Panc1 (cell line): ENCODE measurements at regions not wholly inside any gene's neighbourhood (a gene's known extent, or its start where the extent isn't known, plus 50 kb on each side); places are given as distances from the start of the nearest gene placed in this dataset.

ENCODE experiments used
- ATAC-seq: fragments of 200-7000 bp; cut with Tn5 transposase; 2 replicates; pipeline ENCODE4 v1.9.1; 2020; ENCODE audit warnings: mild to moderate bottlenecking, moderate library complexity
- BruUV-seq: library from RNA; stranded (reverse); fragments of 400-500 nt; replicated peaks from 2 replicates; lab custom pipeline; 2021; lab: Mats Ljungman, UMichigan
- CTCF ChIA-PET: fragments of 300-600 bp; sonication (Branson Sonifier 250); formaldehyde crosslinking; loops from one replicate; lab custom pipeline; 2022; ENCODE audit warnings: antibody characterized with exemption; lab: Charles Lee
- POLR2A ChIA-PET: fragments of 300-600 bp; sonication (Branson Sonifier 250); formaldehyde crosslinking; loops from one replicate; lab custom pipeline; 2022; ENCODE audit warnings: antibody characterized with exemption; lab: Charles Lee
- DNase-seq: peaks from one replicate; pipeline ENCODE4 v3.0.0-alpha.2; 2010; ENCODE audit warnings: low read depth, low spot score
- H3K27ac ChIP-seq: 2 replicates; pipeline ENCODE4 v1.5.1; 2011; ENCODE audit warnings: mild to moderate bottlenecking, low read length, inconsistent platforms
- H3K27me3 ChIP-seq: fragments of 200-500 bp; sonication (Bioruptor generic); 2 replicates; pipeline ENCODE4 v1.6.0; 2014; ENCODE audit warnings: low read length, inconsistent platforms; ENCODE audit not compliant: control insufficient read depth, insufficient read depth
- H3K36me3 ChIP-seq: fragments of 200-500 bp; sonication (Bioruptor generic); 2 replicates; pipeline ENCODE4 v1.5.1; 2014; ENCODE audit warnings: inconsistent platforms, mild to moderate bottlenecking, low read length, moderate library complexity; ENCODE audit not compliant: control insufficient read depth, insufficient read depth
- H3K4me1 ChIP-seq: 2 replicates; pipeline ENCODE4 v1.5.1; 2011; ENCODE audit warnings: inconsistent platforms, mild to moderate bottlenecking, low read length, moderate library complexity; ENCODE audit not compliant: control insufficient read depth, insufficient read depth
- H3K4me3 ChIP-seq, 2 experiments: 2 replicates each; pipeline ENCODE4 v1.5.1; 2011 to 2012; ENCODE audit warnings: low read depth in 2 of 2, low read length in 2 of 2, mild to moderate bottlenecking in 2 of 2, inconsistent platforms in 1 of 2, moderate library complexity in 1 of 2
- H3K9me3 ChIP-seq: fragments of 200-500 bp; sonication (Bioruptor generic); 2 replicates; pipeline ENCODE4 v1.5.1; 2014; ENCODE audit warnings: low read depth, mild to moderate bottlenecking, inconsistent platforms, low read length, moderate library complexity; ENCODE audit not compliant: control insufficient read depth, insufficient read depth
- CTCF ChIP-seq: fragments of 450-650 bp; IDR thresholded peaks from 2 replicates; pipeline ENCODE4 v1.5.1; 2017; ENCODE audit warnings: mild to moderate bottlenecking
- POLR2AphosphoS5 ChIP-seq: IDR thresholded peaks from 2 replicates; pipeline ENCODE4 v1.6.1; 2012; ENCODE audit warnings: mild to moderate bottlenecking, low read depth, low read length, moderate library complexity
- SIN3A ChIP-seq: IDR thresholded peaks from 2 replicates; pipeline ENCODE4 v1.6.1; 2012; ENCODE audit warnings: low read depth, mild to moderate bottlenecking, low read length, moderate library complexity, borderline replicate concordance; ENCODE audit not compliant: insufficient read depth
- TCF7L2 ChIP-seq: IDR thresholded peaks from 2 replicates; pipeline ENCODE4 v1.6.1; 2011; ENCODE audit warnings: mild to moderate bottlenecking, low read depth, low read length, inconsistent platforms
- in situ Hi-C: cut with HindIII; loops from 2 replicates; pipeline ENCODE4 v1.10.0; 2016; ENCODE audit warnings: low sequenced_read_pairs, low pct_unique_long_range_greater_than_20kb
- intact Hi-C: fragments of 100-400 bp; cut with micrococcal nuclease; formaldehyde crosslinking; loops from one replicate; pipeline ENCODE4 v1.10.0; 2022; ENCODE audit not compliant: unreplicated experiment
- TF ChIP-seq, protein P1 (sequence below), 2 experiments: IDR thresholded peaks; 2 replicates each; pipeline ENCODE4 v1.6.1; 2011 to 2012; ENCODE audit warnings: low read depth in 2 of 2, control low read depth in 1 of 2, low read length in 1 of 2, mild to moderate bottlenecking in 1 of 2, moderate library complexity in 1 of 2; ENCODE audit not compliant: insufficient read depth in 1 of 2

DNA sequence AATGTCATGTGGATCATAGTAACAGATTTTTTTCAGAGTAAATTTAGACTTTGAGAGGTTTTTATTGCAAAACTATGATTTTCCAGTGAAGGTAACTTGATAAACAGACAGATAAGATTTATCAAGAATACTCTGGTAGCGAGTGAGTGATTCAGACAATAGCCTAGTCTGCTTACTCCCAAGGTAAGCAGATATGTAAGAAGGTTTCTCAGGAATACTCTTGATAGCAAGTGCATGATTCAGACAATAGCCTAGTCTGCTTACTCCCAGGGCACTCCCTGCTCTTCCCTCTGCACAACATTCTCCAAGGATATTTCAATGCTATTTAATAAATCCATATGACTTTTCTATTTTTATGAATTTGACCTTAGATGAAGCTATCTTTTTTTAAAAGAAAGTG lies 1881.5 kb downstream of the EFNA5 start:
- no peak for DNase-seq
- ATAC-seq: no peak
- TF ChIP-seq POLR2AphosphoS5 (no peak), TCF7L2 (no peak), CTCF (no peak), SIN3A (no peak)
- TF ChIP-seq, protein P1, sequence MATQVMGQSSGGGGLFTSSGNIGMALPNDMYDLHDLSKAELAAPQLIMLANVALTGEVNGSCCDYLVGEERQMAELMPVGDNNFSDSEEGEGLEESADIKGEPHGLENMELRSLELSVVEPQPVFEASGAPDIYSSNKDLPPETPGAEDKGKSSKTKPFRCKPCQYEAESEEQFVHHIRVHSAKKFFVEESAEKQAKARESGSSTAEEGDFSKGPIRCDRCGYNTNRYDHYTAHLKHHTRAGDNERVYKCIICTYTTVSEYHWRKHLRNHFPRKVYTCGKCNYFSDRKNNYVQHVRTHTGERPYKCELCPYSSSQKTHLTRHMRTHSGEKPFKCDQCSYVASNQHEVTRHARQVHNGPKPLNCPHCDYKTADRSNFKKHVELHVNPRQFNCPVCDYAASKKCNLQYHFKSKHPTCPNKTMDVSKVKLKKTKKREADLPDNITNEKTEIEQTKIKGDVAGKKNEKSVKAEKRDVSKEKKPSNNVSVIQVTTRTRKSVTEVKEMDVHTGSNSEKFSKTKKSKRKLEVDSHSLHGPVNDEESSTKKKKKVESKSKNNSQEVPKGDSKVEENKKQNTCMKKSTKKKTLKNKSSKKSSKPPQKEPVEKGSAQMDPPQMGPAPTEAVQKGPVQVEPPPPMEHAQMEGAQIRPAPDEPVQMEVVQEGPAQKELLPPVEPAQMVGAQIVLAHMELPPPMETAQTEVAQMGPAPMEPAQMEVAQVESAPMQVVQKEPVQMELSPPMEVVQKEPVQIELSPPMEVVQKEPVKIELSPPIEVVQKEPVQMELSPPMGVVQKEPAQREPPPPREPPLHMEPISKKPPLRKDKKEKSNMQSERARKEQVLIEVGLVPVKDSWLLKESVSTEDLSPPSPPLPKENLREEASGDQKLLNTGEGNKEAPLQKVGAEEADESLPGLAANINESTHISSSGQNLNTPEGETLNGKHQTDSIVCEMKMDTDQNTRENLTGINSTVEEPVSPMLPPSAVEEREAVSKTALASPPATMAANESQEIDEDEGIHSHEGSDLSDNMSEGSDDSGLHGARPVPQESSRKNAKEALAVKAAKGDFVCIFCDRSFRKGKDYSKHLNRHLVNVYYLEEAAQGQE (IDR thresholded peaks at IDR 0.05; ENCODE audit: insufficient read depth in 1 of 2, low read depth in 2 of 2, low read length in 1 of 2): no peak
- POLR2A ChIA-PET: no interaction called here
- intact Hi-C loops (no loop called here), in situ Hi-C loops (no loop called here)
- no peaks in the 10 kb centered on the region for H3K36me3 ChIP-seq
- CTCF ChIA-PET: no interaction called here
- no peak overlapping the region for H3K27ac ChIP-seq
- no peaks in the 10 kb centered on the region for H3K27me3 ChIP-seq
- no TSS peak for BruUV-seq
- no peak overlapping the region for H3K4me3 ChIP-seq
- H3K9me3 ChIP-seq: no peaks in the 10 kb centered on the region
- no peaks in the 10 kb centered on the region for H3K4me1 ChIP-seq

DNA sequence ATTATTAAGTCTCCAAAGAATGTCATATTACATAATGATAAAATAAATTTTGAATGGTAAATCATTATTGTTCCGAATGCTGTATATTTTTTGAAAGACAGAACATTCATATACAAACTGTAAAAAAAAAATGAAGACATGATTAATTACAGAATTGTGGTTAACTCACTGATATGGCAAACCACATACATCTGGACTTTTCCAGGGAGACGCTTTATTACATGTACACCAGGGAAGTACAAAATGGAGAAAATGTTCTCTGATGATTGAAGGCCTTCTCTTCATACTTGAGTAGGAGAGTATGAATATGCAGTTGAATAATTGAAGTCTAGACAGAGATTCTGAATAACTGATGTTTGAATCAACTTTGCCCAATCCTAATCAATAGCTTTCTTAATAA lies 1886.9 kb downstream of the EFNA5 start:
- H3K36me3 ChIP-seq: no peaks in the 10 kb centered on the region
- H3K27ac ChIP-seq: no peak overlapping the region
- DNase-seq (no peak), ATAC-seq (no peak)
- CTCF ChIA-PET: no interaction called here
- no TSS peak for BruUV-seq
- H3K27me3 ChIP-seq: no peaks in the 10 kb centered on the region
- intact Hi-C loops: no loop called here
- no peak overlapping the region for H3K4me3 ChIP-seq
- no peaks in the 10 kb centered on the region for H3K4me1 ChIP-seq
- in situ Hi-C loops: no loop called here
- POLR2A ChIA-PET: no interaction called here
- TF ChIP-seq TCF7L2: no peak
- no peak for TF ChIP-seq SIN3A
- no peak for TF ChIP-seq CTCF
- TF ChIP-seq, protein P1 (IDR thresholded peaks at IDR 0.05; ENCODE audit: insufficient read depth in 1 of 2, low read depth in 2 of 2, low read length in 1 of 2): no peak
- TF ChIP-seq POLR2AphosphoS5: no peak
- H3K9me3 ChIP-seq: no peaks in the 10 kb centered on the region
